HEK293 (cell line): ENCODE measurements at regions not wholly inside any gene's neighbourhood (a gene's known extent, or its start where the extent isn't known, plus 50 kb on each side); places are given as distances from the start of the nearest gene placed in this dataset.

Experiments used
- PRDM1 ChIP-seq: fragments of 450-650 bp; formaldehyde crosslinking; IDR thresholded peaks from 2 replicates; pipeline ENCODE4; 2016; ENCODE audit warnings: missing biosample characterization, missing genetic modification characterization
- YY1 ChIP-seq: fragments of 450-650 bp; formaldehyde crosslinking; IDR thresholded peaks from 2 replicates; pipeline ENCODE4 v1.5.1; 2018; ENCODE audit warnings: missing biosample characterization, missing genetic modification characterization
- ZBTB17 ChIP-seq: fragments of 450-650 bp; formaldehyde crosslinking; IDR thresholded peaks from 2 replicates; pipeline ENCODE4 v1.5.1; 2016; ENCODE audit warnings: missing biosample characterization, missing genetic modification characterization
- ZNF155 ChIP-seq: fragments of 450-650 bp; formaldehyde crosslinking; IDR thresholded peaks from 2 replicates; pipeline ENCODE4 v1.5.1; 2016; ENCODE audit warnings: missing biosample characterization, missing genetic modification characterization
- ZNF274 ChIP-seq, 2 experiments: fragments of 200-500 bp in 1 of 2; fragments of 450-650 bp in 1 of 2; sonication (Bioruptor generic) in 1 of 2; formaldehyde crosslinking in 1 of 2; IDR thresholded peaks; 2 replicates each; pipeline versions ENCODE4 v1.5.1 to v1.6.1; 2014 to 2016; ENCODE audit warnings: borderline replicate concordance in 1 of 2, inconsistent platforms in 1 of 2, low read length in 1 of 2, missing biosample characterization in 1 of 2, missing genetic modification characterization in 1 of 2
- ZNF37A ChIP-seq: fragments of 450-650 bp; IDR thresholded peaks from 2 replicates; pipeline ENCODE4 v1.5.1; 2018; ENCODE audit warnings: missing biosample characterization, missing genetic modification characterization
- ZNF423 ChIP-seq: fragments of 450-650 bp; formaldehyde crosslinking; IDR thresholded peaks from 2 replicates; pipeline ENCODE4 v1.5.1; 2016; ENCODE audit warnings: missing biosample characterization, missing genetic modification characterization
- ZNF510 ChIP-seq: fragments of 450-650 bp; formaldehyde crosslinking; IDR thresholded peaks from 2 replicates; pipeline ENCODE4 v1.5.1; 2018; ENCODE audit warnings: mild to moderate bottlenecking, missing genetic modification characterization, missing biosample characterization; ENCODE audit not compliant: insufficient replicate concordance
- ZNF549 ChIP-seq: fragments of 450-650 bp; IDR thresholded peaks from 2 replicates; pipeline ENCODE4 v1.5.1; 2018; ENCODE audit warnings: missing biosample characterization, missing genetic modification characterization, mild to moderate bottlenecking, inconsistent platforms, moderate library complexity
- ZNF555 ChIP-seq: fragments of 450-650 bp; formaldehyde crosslinking; conservative IDR thresholded peaks from 2 replicates; pipeline ENCODE4 v1.5.1; 2017; ENCODE audit warnings: missing biosample characterization, mild to moderate bottlenecking, missing genetic modification characterization, inconsistent platforms
- TF ChIP-seq, protein P1 (sequence below): fragments of 450-650 bp; formaldehyde crosslinking; IDR thresholded peaks from 2 replicates; pipeline ENCODE4 v1.5.1; 2016; ENCODE audit warnings: missing biosample characterization, missing genetic modification characterization
- TF ChIP-seq, protein P2 (sequence below): fragments of 450-650 bp; formaldehyde crosslinking; IDR thresholded peaks from 2 replicates; pipeline ENCODE4 v1.5.1; 2016; ENCODE audit warnings: missing biosample characterization, missing genetic modification characterization
- TF ChIP-seq, protein P3 (sequence below): fragments of 450-650 bp; formaldehyde crosslinking; IDR thresholded peaks from 2 replicates; pipeline ENCODE4 v1.5.1; 2016; ENCODE audit warnings: missing biosample characterization, missing genetic modification characterization
- TF ChIP-seq, protein P4 (sequence below): fragments of 450-650 bp; formaldehyde crosslinking; conservative IDR thresholded peaks from 2 replicates; pipeline ENCODE4 v1.5.1; 2016; ENCODE audit warnings: low read depth, missing biosample characterization, missing genetic modification characterization

DNA sequence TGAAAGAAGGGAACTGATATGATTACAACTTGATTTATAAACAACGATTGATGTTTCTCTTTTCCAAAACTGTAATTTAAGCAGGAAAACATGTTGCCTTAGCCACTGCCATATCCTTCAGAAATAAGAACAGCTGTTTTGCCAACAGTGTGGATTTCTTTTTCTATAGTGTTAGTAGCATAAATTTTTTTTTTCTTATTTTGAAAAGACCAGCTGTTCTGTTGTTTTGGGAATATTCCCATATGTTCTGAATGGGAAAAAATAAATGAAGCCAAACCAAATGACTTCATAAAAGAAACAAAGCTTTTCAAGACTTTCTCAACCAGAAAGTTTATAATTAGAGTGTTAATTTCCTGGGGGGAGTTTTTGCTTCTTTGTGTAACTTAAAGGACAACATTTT lies 83.9 kb upstream of the ARHGAP24 start:
- TF ChIP-seq, protein P1, sequence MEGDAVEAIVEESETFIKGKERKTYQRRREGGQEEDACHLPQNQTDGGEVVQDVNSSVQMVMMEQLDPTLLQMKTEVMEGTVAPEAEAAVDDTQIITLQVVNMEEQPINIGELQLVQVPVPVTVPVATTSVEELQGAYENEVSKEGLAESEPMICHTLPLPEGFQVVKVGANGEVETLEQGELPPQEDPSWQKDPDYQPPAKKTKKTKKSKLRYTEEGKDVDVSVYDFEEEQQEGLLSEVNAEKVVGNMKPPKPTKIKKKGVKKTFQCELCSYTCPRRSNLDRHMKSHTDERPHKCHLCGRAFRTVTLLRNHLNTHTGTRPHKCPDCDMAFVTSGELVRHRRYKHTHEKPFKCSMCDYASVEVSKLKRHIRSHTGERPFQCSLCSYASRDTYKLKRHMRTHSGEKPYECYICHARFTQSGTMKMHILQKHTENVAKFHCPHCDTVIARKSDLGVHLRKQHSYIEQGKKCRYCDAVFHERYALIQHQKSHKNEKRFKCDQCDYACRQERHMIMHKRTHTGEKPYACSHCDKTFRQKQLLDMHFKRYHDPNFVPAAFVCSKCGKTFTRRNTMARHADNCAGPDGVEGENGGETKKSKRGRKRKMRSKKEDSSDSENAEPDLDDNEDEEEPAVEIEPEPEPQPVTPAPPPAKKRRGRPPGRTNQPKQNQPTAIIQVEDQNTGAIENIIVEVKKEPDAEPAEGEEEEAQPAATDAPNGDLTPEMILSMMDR (tag by site-specific recombination) = no peak
- TF ChIP-seq ZNF37A (tag by site-specific recombination) (no peak), ZNF274 (IDR thresholded peaks at IDR 0.05; ENCODE audit: low read length) (no peak), ZNF274 (tag by site-specific recombination; IDR thresholded peaks at IDR 0.05; ENCODE audit: borderline replicate concordance) (no peak), ZNF155 (no peak), ZNF549 (tag by site-specific recombination) (no peak), YY1 (tag by site-specific recombination) (no peak), ZNF423 (tag by site-specific recombination) (no peak), ZNF555 (tag by site-specific recombination) (no peak), ZBTB17 (tag by site-specific recombination) (no peak), ZNF510 (tag by site-specific recombination) (no peak), PRDM1 (no peak)
- TF ChIP-seq, protein P2, sequence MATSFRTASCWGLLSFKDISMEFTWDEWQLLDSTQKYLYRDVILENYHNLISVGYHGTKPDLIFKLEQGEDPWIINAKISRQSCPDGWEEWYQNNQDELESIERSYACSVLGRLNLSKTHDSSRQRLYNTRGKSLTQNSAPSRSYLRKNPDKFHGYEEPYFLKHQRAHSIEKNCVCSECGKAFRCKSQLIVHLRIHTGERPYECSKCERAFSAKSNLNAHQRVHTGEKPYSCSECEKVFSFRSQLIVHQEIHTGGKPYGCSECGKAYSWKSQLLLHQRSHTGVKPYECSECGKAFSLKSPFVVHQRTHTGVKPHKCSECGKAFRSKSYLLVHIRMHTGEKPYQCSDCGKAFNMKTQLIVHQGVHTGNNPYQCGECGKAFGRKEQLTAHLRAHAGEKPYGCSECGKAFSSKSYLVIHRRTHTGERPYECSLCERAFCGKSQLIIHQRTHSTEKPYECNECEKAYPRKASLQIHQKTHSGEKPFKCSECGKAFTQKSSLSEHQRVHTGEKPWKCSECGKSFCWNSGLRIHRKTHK = no peak
- TF ChIP-seq, protein P3, sequence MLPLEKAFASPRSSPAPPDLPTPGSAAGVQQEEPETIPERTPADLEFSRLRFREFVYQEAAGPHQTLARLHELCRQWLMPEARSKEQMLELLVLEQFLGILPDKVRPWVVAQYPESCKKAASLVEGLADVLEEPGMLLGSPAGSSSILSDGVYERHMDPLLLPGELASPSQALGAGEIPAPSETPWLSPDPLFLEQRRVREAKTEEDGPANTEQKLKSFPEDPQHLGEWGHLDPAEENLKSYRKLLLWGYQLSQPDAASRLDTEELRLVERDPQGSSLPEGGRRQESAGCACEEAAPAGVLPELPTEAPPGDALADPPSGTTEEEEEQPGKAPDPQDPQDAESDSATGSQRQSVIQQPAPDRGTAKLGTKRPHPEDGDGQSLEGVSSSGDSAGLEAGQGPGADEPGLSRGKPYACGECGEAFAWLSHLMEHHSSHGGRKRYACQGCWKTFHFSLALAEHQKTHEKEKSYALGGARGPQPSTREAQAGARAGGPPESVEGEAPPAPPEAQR (tag by site-specific recombination) = no peak
- TF ChIP-seq, protein P4, sequence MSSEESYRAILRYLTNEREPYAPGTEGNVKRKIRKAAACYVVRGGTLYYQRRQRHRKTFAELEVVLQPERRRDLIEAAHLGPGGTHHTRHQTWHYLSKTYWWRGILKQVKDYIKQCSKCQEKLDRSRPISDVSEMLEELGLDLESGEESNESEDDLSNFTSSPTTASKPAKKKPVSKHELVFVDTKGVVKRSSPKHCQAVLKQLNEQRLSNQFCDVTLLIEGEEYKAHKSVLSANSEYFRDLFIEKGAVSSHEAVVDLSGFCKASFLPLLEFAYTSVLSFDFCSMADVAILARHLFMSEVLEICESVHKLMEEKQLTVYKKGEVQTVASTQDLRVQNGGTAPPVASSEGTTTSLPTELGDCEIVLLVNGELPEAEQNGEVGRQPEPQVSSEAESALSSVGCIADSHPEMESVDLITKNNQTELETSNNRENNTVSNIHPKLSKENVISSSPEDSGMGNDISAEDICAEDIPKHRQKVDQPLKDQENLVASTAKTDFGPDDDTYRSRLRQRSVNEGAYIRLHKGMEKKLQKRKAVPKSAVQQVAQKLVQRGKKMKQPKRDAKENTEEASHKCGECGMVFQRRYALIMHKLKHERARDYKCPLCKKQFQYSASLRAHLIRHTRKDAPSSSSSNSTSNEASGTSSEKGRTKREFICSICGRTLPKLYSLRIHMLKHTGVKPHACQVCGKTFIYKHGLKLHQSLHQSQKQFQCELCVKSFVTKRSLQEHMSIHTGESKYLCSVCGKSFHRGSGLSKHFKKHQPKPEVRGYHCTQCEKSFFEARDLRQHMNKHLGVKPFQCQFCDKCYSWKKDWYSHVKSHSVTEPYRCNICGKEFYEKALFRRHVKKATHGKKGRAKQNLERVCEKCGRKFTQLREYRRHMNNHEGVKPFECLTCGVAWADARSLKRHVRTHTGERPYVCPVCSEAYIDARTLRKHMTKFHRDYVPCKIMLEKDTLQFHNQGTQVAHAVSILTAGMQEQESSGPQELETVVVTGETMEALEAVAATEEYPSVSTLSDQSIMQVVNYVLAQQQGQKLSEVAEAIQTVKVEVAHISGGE (tag by site-specific recombination) = no peak
